Keratinocyte (primary cell): ENCODE measurements at regions not wholly inside any gene's neighbourhood (a gene's known extent, or its start where the extent isn't known, plus 50 kb on each side); places are given as distances from the start of the nearest gene placed in this dataset.

Experiments
- DNase-seq: peaks from one replicate; pipeline ENCODE4 v3.0.0-alpha.2; 2011; ENCODE audit warnings: low read depth, missing footprints, low spot score
- FAIRE-seq: peaks from 2 replicates; lab custom pipeline; 2011; peaks lifted over from hg19 to GRCh38; lab: Jason Lieb, UNC
- H2AFZ ChIP-seq: 2 replicates; pipeline ENCODE4 v1.6.0; 2012; ENCODE audit warnings: low read length, control low read depth, inconsistent platforms; ENCODE audit not compliant: control insufficient read depth
- H3K27ac ChIP-seq: 2 replicates; pipeline ENCODE4 v1.5.1; 2011; ENCODE audit warnings: low read length; ENCODE audit not compliant: control insufficient read depth, insufficient read depth
- H3K27me3 ChIP-seq: 3 replicates; pipeline ENCODE4 v1.6.0; 2011; ENCODE audit warnings: low read length; ENCODE audit not compliant: control insufficient read depth, insufficient read depth; ENCODE audit errors: extremely low read depth
- H3K36me3 ChIP-seq, 2 experiments: 2 replicates in 1 of 2; 3 replicates in 1 of 2; pipeline ENCODE4 v1.5.1; 2011; ENCODE audit warnings: low read length in 2 of 2, mild to moderate bottlenecking in 1 of 2; ENCODE audit not compliant: control insufficient read depth in 2 of 2, insufficient read depth in 2 of 2; ENCODE audit errors: extremely low read depth in 1 of 2
- H3K4me1 ChIP-seq: 3 replicates; pipeline ENCODE4 v1.5.1; 2011; ENCODE audit warnings: low read length; ENCODE audit not compliant: control insufficient read depth, insufficient read depth; ENCODE audit errors: extremely low read depth
- H3K4me2 ChIP-seq: 3 replicates; pipeline ENCODE4 v1.6.0; 2011; ENCODE audit warnings: low read depth, low read length; ENCODE audit not compliant: control insufficient read depth, insufficient read depth; ENCODE audit errors: extremely low read depth
- H3K4me3 ChIP-seq, 3 experiments: fragments of 200-600 bp in 1 of 3; sonication (generic) in 1 of 3; 2 replicates in 2 of 3; 3 replicates in 1 of 3; pipeline ENCODE4 v1.5.1; 2011 to 2016; ENCODE audit warnings: low read length in 3 of 3, mild to moderate bottlenecking in 3 of 3, control low read depth in 2 of 3, inconsistent platforms in 1 of 3, low read depth in 1 of 3, mixed read lengths in 1 of 3, mixed run types in 1 of 3, moderate library complexity in 1 of 3; ENCODE audit not compliant: control insufficient read depth in 2 of 3, insufficient read depth in 2 of 3; ENCODE audit errors: extremely low read depth in 1 of 3
- H3K79me2 ChIP-seq: 2 replicates; pipeline ENCODE4 v1.6.0; 2012; ENCODE audit warnings: low read length; ENCODE audit not compliant: control insufficient read depth, insufficient read depth
- H3K9ac ChIP-seq: 3 replicates; pipeline ENCODE4 v1.6.0; 2011; ENCODE audit warnings: low read length; ENCODE audit not compliant: control insufficient read depth, insufficient read depth; ENCODE audit errors: extremely low read depth
- H3K9me1 ChIP-seq: 3 replicates; pipeline ENCODE4 v1.6.0; 2011; ENCODE audit warnings: low read length; ENCODE audit not compliant: control insufficient read depth, insufficient read depth; ENCODE audit errors: extremely low read depth
- H3K9me3 ChIP-seq: 2 replicates; pipeline ENCODE4 v1.5.1; 2012; ENCODE audit warnings: low read depth, low read length; ENCODE audit not compliant: control insufficient read depth
- H4K20me1 ChIP-seq: 3 replicates; pipeline ENCODE4 v1.6.0; 2011; ENCODE audit warnings: low read length; ENCODE audit not compliant: control insufficient read depth, insufficient read depth; ENCODE audit errors: extremely low read depth
- EZH2 ChIP-seq: IDR thresholded peaks from one replicate; pipeline ENCODE4 v1.6.1; 2012; ENCODE audit warnings: inconsistent platforms, mild to moderate bottlenecking, low read length, moderate library complexity
- dilution Hi-C: fragments of 300-500 bp; cut with MboI; formaldehyde crosslinking; loops from one replicate; pipeline ENCODE4 v1.7.0; 2020; ENCODE audit warnings: low sequenced_read_pairs; ENCODE audit not compliant: extremely low pct_ligation_motif_present
- TF ChIP-seq, protein P1 (sequence below), 3 experiments: IDR thresholded peaks in 1 of 3; conservative IDR thresholded peaks in 1 of 3; optimal IDR thresholded peaks in 1 of 3; 2 replicates in 2 of 3; 3 replicates in 1 of 3; pipeline versions ENCODE3 to v1.5.1; 2011; ENCODE audit warnings: low read length in 3 of 3, mild to moderate bottlenecking in 3 of 3, moderate library complexity in 2 of 3, control low read depth in 1 of 3, inconsistent platforms in 1 of 3; ENCODE audit not compliant: insufficient read depth in 2 of 3; ENCODE audit errors: extremely low read depth in 1 of 3

GRCh38 chr10:16274911-16275310 is 161.9 kb upstream of the PTER start:
- H3K9me3 ChIP-seq = peaks cover 2% of the 10 kb centered on the region
- DNase-seq (no peak), FAIRE-seq (no peak)
- no peaks in the 10 kb centered on the region for H3K9me1 ChIP-seq
- H3K4me2 ChIP-seq = no peak overlapping the region
- H2AFZ ChIP-seq = no peak overlapping the region
- H3K9ac ChIP-seq = no peak overlapping the region
- H3K79me2 ChIP-seq = no peaks in the 10 kb centered on the region
- no peak for TF ChIP-seq EZH2
- TF ChIP-seq, protein P1, sequence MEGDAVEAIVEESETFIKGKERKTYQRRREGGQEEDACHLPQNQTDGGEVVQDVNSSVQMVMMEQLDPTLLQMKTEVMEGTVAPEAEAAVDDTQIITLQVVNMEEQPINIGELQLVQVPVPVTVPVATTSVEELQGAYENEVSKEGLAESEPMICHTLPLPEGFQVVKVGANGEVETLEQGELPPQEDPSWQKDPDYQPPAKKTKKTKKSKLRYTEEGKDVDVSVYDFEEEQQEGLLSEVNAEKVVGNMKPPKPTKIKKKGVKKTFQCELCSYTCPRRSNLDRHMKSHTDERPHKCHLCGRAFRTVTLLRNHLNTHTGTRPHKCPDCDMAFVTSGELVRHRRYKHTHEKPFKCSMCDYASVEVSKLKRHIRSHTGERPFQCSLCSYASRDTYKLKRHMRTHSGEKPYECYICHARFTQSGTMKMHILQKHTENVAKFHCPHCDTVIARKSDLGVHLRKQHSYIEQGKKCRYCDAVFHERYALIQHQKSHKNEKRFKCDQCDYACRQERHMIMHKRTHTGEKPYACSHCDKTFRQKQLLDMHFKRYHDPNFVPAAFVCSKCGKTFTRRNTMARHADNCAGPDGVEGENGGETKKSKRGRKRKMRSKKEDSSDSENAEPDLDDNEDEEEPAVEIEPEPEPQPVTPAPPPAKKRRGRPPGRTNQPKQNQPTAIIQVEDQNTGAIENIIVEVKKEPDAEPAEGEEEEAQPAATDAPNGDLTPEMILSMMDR (optimal IDR thresholded peaks at IDR 0.05 in 1 of 3, IDR thresholded peaks at IDR 0.05 in 1 of 3, conservative IDR thresholded peaks at IDR 0.05 in 1 of 3; ENCODE audit: extremely low read depth in 1 of 3, insufficient read depth in 2 of 3, low read length in 3 of 3) = no peak
- no peak overlapping the region for H3K27ac ChIP-seq
- no peaks in the 10 kb centered on the region for H4K20me1 ChIP-seq
- dilution Hi-C loops = no loop called here
- no peaks in the 10 kb centered on the region for H3K27me3 ChIP-seq
- H3K4me3 ChIP-seq = no peak overlapping the region
- no peaks in the 10 kb centered on the region for H3K36me3 ChIP-seq
- no peaks in the 10 kb centered on the region for H3K4me1 ChIP-seq

- FAIRE-seq (no peak), DNase-seq (no peak)
- Histone ChIP-seq H3K9ac (no peak overlapping the region), H3K36me3 (no peaks in the 10 kb centered on the region), H3K9me3 (peaks cover 2% of the 10 kb centered on the region), H3K4me2 (no peak overlapping the region), H2AFZ (no peak overlapping the region), H3K79me2 (no peaks in the 10 kb centered on the region), H3K27me3 (no peaks in the 10 kb centered on the region), H3K4me3 (no peak overlapping the region), H4K20me1 (no peaks in the 10 kb centered on the region), H3K4me1 (no peaks in the 10 kb centered on the region), H3K9me1 (no peaks in the 10 kb centered on the region), H3K27ac (no peak overlapping the region)
- dilution Hi-C loops = no loop called here
- TF ChIP-seq, protein P1 (optimal IDR thresholded peaks at IDR 0.05 in 1 of 3, IDR thresholded peaks at IDR 0.05 in 1 of 3, conservative IDR thresholded peaks at IDR 0.05 in 1 of 3; ENCODE audit: extremely low read depth in 1 of 3, insufficient read depth in 2 of 3, low read length in 3 of 3) = no peak
- no peak for TF ChIP-seq EZH2
Measured at GRCh38 chr10:16280595-16280994, 156.2 kb upstream of the PTER start.
